Gastroesophageal sphincter (tissue), 4 donors: ENCODE measurements at regions not wholly inside any gene's neighbourhood (a gene's known extent, or its start where the extent isn't known, plus 50 kb on each side); places are given as distances from the start of the nearest gene placed in this dataset.
"Not testable (repeated sequence)": the region's sequence is repeated elsewhere in the genome, so short reads cannot be mapped to it uniquely, and the experiment has no call there.

Source experiments
- ATAC-seq: fragments of 150-250 bp; one replicate; pipeline ENCODE4 v1.9.1; 2016; ENCODE audit warnings: mild to moderate bottlenecking, moderate library complexity
- H3K27ac ChIP-seq, 4 donors: fragments of 200-600 bp; sonication (generic) in 3 of 4; 1 replicate in 3 of 4; 2 replicates in 1 of 4; pipeline ENCODE4 v1.5.1; 2016 to 2019
- H3K27me3 ChIP-seq: fragments of 200-600 bp; sonication (generic); one replicate; pipeline ENCODE4 v1.5.1; 2019
- H3K36me3 ChIP-seq, 2 donors: fragments of 200-600 bp; sonication (generic); one replicate each; pipeline ENCODE4 v1.5.1; 2019; ENCODE audit warnings: control low read depth in 1 of 2
- H3K4me1 ChIP-seq, 3 donors: fragments of 200-600 bp; sonication (generic); 1 replicate in 2 of 3; 2 replicates in 1 of 3; pipeline ENCODE4 v1.5.1; 2016 to 2019; ENCODE audit warnings: control low read depth in 2 of 3
- H3K4me3 ChIP-seq, 2 donors: fragments of 200-600 bp; sonication (generic); one replicate each; pipeline ENCODE4 v1.5.1; 2019; ENCODE audit warnings: mild to moderate bottlenecking in 1 of 2, moderate library complexity in 1 of 2
- H3K9me3 ChIP-seq, 3 donors: fragments of 200-600 bp; sonication (generic); one replicate each; pipeline ENCODE4 v1.5.1; 2017 to 2019; ENCODE audit warnings: control low read depth in 2 of 3
- EP300 ChIP-seq: sonication (generic); formaldehyde crosslinking; IDR thresholded peaks from one replicate; pipeline ENCODE4 v1.6.1; 2017; ENCODE audit warnings: antibody characterized with exemption, mild to moderate bottlenecking
- POLR2A ChIP-seq, 2 donors: fragments of 450-650 bp; IDR thresholded peaks; one replicate each; pipeline ENCODE4 v1.6.1; 2017; ENCODE audit warnings: antibody characterized with exemption in 2 of 2, mild to moderate bottlenecking in 2 of 2, moderate library complexity in 1 of 2
- POLR2AphosphoS5 ChIP-seq: sonication (generic); formaldehyde crosslinking; IDR thresholded peaks from one replicate; pipeline ENCODE4 v1.6.1; 2017; ENCODE audit warnings: antibody characterized with exemption
- WGBS, 2 donors: methylation state at CpG; one replicate each; pipeline ENCODE4 v1.1.5; 2018; ENCODE audit warnings: low coverage in 1 of 2; 5-methylcytosine and 5-hydroxymethylcytosine counted together
- TF ChIP-seq, protein P1 (sequence below), 4 experiments: fragments of 200-600 bp in 2 of 4; fragments of 450-650 bp in 2 of 4; sonication (generic) in 1 of 4; IDR thresholded peaks; one replicate each; pipeline ENCODE4 v1.5.1; 2017 to 2019; ENCODE audit warnings: antibody characterized with exemption in 4 of 4, mild to moderate bottlenecking in 2 of 4, moderate library complexity in 2 of 4

DNA sequence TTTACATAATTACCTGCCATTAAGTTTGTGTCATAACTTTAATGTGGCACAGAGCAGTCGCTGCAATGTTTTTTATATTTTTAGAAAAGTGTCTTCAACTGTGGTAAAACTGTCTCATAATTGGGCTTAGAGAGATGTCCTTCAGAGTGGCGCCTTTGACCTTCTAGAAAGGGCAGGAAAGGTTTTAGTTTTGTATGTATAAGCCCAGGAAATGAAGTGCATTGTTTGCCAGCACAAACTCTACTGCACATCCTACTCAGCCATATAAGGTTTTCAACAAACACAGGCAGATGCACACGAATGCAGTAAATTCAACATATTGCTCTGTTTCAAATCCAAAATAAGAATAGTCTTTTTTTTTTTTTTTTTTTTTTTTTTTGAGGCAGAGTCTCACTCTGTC lies 201.4 kb downstream of the ALDH8A1 start:
- WGBS, 2 donors = 78 to 93% methylated on average over 3 of the region's 3 CpGs
- no peaks in the 10 kb centered on the region for H3K27me3 ChIP-seq

DNA sequence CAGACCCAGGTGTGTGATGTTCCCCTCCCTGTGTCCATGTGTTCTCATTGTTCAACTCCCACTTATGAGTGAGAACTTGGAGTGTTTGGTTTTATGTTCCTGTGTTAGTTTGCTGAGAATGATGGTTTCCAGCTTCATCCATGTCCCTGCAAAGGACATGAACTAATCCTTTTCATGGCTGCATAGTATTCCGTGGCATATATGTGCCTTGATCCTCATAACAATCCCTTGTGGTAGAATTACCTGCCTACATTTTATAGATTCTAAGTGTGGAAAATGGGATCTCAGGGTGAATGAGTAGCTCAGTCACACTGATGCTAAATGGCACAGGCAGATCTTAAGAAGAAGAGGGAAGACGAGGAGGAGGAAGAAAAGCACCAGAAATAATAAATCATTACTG lies 202.7 kb downstream of the ALDH8A1 start:
- H3K27ac ChIP-seq, H3K4me3 ChIP-seq, H3K4me1 ChIP-seq, H3K27me3 ChIP-seq, H3K9me3 ChIP-seq, H3K36me3 ChIP-seq, ATAC-seq: not testable (repeated sequence)
- 87 to 94% methylated on average over 2 of the region's 2 CpGs for WGBS, 2 donors

More for the DNA sequence above, 201.4 kb downstream of the ALDH8A1 start:
- no peak overlapping the region for H3K4me3 ChIP-seq
- no peaks in the 10 kb centered on the region for H3K36me3 ChIP-seq
- ATAC-seq = no peak
- no peak overlapping the region for H3K27ac ChIP-seq
- H3K4me1 ChIP-seq = no peaks in the 10 kb centered on the region
- TF ChIP-seq POLR2AphosphoS5 (no peak), EP300 (no peak), POLR2A (IDR thresholded peaks at IDR 0.05) (no peak)
- TF ChIP-seq, protein P1, sequence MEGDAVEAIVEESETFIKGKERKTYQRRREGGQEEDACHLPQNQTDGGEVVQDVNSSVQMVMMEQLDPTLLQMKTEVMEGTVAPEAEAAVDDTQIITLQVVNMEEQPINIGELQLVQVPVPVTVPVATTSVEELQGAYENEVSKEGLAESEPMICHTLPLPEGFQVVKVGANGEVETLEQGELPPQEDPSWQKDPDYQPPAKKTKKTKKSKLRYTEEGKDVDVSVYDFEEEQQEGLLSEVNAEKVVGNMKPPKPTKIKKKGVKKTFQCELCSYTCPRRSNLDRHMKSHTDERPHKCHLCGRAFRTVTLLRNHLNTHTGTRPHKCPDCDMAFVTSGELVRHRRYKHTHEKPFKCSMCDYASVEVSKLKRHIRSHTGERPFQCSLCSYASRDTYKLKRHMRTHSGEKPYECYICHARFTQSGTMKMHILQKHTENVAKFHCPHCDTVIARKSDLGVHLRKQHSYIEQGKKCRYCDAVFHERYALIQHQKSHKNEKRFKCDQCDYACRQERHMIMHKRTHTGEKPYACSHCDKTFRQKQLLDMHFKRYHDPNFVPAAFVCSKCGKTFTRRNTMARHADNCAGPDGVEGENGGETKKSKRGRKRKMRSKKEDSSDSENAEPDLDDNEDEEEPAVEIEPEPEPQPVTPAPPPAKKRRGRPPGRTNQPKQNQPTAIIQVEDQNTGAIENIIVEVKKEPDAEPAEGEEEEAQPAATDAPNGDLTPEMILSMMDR (IDR thresholded peaks at IDR 0.05) = no peak
- H3K9me3 ChIP-seq = no peaks in the 10 kb centered on the region

DNA sequence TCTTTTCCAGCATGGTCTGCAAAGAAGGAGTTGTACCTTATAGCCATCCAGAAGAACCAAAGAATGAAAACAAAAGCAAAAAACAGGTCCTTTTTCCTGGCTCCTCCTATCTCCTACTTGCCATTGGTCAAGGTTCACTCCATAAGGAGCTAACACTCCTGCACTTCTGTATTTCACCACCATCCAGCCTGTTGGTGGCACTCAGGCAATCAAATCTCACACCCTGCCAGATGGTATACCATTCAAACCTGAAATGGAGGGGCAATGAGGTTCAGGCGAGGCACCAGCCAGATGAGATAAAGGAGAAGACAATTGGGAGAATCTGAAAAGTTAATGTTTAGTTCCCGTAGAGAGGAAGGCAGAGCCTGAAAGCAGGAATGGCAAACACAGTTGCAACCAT lies 203.8 kb downstream of the ALDH8A1 start:
- ATAC-seq = no peak
- 71 to 91% methylated on average over 1 to 2 of the region's 2 CpGs for WGBS, 2 donors

DNA sequence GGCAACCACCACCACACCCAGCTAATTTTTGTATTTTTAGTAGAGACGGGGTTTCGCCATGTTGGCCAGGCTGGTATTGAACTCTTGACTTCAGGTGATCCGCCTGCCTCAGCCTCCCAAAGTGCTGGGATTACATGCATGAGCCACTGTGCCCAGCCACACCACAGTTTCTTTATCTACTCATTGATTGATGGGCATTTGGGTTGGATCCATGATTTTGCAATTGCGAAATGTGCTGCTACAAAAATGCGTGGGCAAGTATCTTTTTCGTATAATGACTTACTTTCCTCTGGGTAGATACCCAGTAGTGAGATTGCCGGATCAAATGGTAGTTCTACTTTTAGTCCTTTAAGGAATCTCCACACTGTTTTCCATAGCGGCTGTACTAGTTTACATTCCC lies 204.7 kb downstream of the ALDH8A1 start:
- H3K4me3 ChIP-seq, H3K36me3 ChIP-seq, H3K4me1 ChIP-seq, H3K9me3 ChIP-seq, H3K27ac ChIP-seq, H3K27me3 ChIP-seq, ATAC-seq: not testable (repeated sequence)
- 93 to 95% methylated on average over 5 to 7 of the region's 8 CpGs for WGBS, 2 donors

More for the DNA sequence above, 203.8 kb downstream of the ALDH8A1 start:
- H3K36me3 ChIP-seq = no peaks in the 10 kb centered on the region
- no peaks in the 10 kb centered on the region for H3K27me3 ChIP-seq
- no peak overlapping the region for H3K4me3 ChIP-seq
- no peak for TF ChIP-seq POLR2AphosphoS5
- TF ChIP-seq POLR2A (IDR thresholded peaks at IDR 0.05) = no peak
- TF ChIP-seq, protein P1 (IDR thresholded peaks at IDR 0.05) = no peak
- no peak for TF ChIP-seq EP300
- H3K27ac ChIP-seq = no peak overlapping the region
- no peaks in the 10 kb centered on the region for H3K4me1 ChIP-seq
- no peaks in the 10 kb centered on the region for H3K9me3 ChIP-seq

DNA sequence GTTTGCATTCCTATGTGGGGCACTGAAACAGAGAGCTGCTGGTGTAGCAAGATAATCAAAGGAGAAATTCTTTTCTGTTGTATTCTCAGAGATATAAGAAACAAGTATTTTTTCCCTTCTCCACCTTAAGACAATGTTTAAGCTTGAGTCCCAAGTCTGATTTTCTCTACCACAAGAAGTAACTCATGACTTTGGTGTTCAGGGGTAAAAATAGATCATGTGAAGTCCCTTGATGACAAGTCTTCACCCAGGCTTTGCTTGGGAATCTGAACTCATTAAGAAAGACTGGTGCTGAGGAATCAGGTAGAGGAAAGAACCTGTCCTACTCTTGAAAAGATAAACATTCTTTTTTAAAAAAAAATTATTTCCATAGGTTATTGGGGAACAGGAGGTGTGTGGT lies 205.6 kb downstream of the ALDH8A1 start:
- no peak overlapping the region for H3K27ac ChIP-seq
- H3K27me3 ChIP-seq = no peaks in the 10 kb centered on the region
- ATAC-seq = no peak
- no peaks in the 10 kb centered on the region for H3K36me3 ChIP-seq
- no peaks in the 10 kb centered on the region for H3K9me3 ChIP-seq
- H3K4me1 ChIP-seq = no peaks in the 10 kb centered on the region
- TF ChIP-seq, protein P1 (IDR thresholded peaks at IDR 0.05) = no peak
- TF ChIP-seq EP300 (no peak), POLR2A (IDR thresholded peaks at IDR 0.05) (no peak), POLR2AphosphoS5 (no peak)
- no peak overlapping the region for H3K4me3 ChIP-seq

DNA sequence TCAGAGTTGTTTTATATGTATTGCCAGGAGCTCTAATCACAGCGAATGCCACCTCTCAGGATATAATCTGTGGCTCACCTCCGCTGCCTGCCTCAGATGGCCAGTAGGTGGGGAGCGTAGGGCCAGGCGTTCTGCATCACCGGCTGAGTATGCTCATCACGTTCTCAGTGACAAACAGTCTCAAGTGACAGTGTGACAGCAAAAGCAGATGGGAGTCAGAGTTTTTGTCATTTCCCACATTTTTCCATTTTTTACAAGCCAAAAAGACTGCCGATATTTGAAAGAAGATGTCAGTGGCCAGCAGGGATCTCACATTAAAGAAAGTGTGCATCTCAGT lies 208.7 kb downstream of the ALDH8A1 start:
- 61 to 65% methylated on average over 3 to 7 of the region's 7 CpGs for WGBS, 2 donors
- Histone ChIP-seq H3K9me3 (no peaks in the 10 kb centered on the region), H3K27ac (no peak overlapping the region), H3K36me3 (no peaks in the 10 kb centered on the region), H3K4me1 (no peaks in the 10 kb centered on the region), H3K27me3 (no peaks in the 10 kb centered on the region), H3K4me3 (no peak overlapping the region)
- TF ChIP-seq POLR2AphosphoS5 (no peak), POLR2A (IDR thresholded peaks at IDR 0.05) (no peak), EP300 (no peak)
- TF ChIP-seq, protein P1 (IDR thresholded peaks at IDR 0.05) = no peak
- ATAC-seq = no peak
